DMS53 treated with DMSO at 0.1 percent for 48 hours (cell line): ENCODE measurements at regions not wholly inside any gene's neighbourhood (a gene's known extent, or its start where the extent isn't known, plus 50 kb on each side); places are given as distances from the start of the nearest gene placed in this dataset.

ENCODE experiments used
- DNase-seq: peaks from one replicate; lab custom pipeline; 2025; ENCODE audit not compliant: unreplicated experiment; lab: John Stamatoyannopoulos, UW

DNA sequence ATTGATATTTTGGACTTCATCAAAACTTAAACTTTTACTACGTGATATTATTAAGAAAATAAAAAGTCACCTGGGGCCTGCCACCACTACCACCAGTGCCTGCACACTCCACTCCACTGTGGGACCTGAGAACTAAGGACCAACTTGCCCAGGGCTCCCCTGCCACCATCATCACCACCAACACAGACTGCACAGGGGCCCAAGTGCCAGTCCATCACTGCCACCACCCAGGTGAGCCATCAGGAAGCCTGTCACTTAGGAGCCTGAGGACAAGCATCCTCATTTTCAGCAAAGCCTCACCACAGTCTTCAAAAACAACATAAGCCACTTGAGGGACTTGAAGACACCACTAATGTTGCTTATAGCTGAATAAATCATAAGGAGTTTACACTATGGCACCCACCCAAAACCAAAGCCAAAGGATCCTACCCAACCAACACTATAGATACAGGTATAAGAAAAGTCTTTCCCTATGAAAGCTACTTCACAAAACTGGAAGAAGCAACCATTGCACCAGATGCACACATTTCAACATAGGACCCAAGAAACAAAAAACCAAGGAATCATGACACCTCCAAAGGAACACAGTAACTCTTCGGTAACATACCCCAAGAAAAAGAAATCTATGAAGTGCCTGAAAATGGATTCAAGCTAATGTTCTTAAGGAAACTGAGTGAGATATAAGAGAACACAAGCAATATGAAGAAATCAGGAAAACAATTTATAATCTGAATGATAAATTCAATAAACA, 73.6 kb upstream of the GNAZ start:
- no peak for DNase-seq

DNA sequence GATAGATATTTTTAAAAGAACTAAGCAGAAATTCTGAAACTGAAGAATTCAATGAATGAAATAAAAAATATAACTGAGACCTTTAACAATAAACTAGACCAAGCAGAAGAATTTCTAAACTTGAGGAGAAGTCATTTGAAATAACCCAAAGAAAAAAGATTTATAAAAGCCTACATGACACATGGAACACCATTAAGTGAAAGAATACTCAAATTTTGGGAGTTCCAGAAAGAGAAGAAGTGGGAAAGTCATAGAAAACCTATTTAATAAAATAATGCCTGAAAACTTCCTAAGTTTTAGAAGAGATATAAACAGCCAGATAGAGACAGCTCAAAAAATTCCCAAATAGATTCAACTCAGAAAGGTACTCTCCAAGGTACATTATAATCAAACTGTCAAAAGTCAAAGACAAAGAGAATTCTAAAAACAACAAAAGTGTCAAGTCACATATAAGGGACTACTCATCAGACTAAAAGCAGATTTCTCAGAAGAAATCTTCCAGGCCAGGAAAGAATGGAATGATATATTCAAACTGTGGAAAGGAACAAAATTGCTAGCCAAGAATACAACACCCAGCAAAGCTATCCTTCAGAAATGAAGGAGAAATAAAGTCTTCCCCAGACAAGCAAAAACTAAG, 72.9 kb upstream of the GNAZ start:
- no peak for DNase-seq

DNA sequence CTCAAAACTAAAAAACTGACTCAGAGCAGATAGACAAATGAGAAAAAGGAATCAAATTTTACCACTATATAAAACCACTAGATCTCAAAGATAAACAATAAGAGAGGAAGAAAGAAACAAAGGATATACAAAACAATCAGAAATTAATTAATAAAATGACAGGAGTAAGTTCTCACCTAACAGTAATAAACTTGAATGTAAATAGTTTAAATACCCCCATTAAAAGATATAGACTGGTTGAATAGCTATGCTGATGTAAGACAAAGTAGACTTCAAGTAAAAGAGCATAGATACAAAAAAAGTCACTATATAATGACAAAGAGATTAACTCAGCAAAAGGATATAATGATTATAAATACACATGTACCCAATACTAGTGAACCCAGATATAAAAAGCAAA, 72.3 kb upstream of the GNAZ start:
- no peak for DNase-seq

DNA sequence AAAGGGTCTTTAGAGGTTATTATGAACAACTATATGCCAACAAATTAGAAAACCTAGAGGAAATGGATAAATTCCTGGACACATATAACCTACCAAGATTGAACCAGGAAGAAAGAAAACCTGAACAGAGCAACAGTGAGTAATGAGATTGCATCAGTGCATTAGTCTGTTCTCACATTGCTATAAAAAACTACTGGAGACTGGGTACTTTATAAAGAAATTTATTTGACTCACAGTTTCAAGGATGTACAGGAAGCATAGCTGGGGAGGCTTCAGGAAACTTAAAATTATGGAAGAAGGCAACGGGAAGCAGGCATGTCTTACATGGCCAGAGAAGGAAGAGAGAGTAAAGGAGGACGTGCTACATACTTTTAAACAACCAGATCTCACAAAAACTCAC, 70.8 kb upstream of the GNAZ start:
- no peak for DNase-seq

DNA sequence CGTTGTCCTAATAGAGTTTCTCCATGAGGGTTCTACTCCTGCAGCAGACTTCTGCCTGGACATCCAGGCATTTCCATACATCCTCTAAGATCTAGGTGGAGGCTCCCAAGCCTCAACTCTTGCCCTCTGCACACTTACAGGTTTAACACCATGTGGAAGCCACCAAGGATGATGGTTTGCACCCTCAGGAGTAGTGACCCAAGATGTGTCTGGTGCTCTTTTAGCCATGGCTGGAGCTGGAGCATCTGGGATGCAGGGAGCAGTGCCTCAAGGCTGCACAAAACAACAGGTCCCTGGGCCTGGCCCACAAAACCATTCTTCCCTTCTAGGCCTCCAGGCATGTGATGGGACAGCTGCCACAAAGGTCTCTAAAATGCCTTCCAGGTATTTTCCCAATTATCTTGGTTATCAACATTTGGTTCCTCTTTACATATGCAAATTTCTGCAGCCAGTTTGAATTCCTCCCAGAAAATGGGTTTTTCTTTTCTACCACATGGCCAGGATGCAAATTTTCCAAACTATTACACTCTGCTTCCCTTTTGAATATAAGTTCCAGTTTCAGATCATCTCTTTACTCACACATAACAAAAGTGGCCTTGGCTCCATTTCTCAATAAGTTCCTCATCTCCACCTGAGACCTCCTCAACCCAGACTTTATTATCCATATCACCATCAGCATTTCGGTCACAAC, 69.5 kb upstream of the GNAZ start:
- DNase-seq, result no peak

DNA sequence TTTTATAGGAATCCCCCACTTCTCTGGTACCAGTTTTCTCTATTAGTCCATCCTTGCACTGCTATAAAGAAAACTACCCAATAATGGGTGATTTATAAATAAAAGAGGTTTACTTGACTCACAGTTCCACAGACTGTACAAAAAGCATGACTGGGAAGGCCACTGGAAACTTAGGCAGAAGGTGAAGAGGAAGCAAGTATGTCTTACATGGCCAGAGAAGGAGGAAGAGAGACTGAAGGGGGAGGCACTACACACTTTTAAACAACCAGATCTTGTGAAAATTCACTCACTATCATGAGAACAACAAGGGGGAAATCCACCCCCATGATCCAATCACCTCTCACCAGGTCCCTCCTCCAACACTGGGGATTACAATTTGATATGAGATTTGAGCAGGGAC, 68.9 kb upstream of the GNAZ start:
- no peak for DNase-seq

DNA sequence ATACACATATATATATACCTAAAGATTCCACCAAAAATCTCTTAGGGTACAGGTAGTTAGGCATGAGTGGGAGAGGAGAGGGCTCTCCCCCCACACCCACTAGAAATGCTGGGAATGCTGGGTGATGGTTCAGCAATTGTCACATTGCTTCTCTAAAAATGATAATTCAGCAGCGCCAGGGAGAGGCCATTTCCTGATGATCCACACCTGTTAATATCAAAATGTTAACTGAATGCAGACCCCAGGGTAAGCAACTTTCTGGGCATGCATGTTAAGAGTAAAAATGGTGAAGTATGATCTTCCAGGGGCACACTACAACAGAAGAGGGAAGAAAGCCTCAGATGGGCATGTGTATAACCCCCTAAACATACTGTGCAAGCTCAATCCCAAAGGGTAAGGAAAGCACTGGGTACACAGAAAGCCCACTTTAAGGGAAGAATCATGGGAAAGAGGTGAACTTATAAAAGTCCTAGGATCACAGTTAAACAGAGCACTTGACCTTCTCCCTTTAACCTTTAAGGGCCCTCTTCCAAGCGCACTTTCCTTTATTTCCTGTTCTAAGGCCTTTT, 67.6 kb upstream of the GNAZ start:
- no peak for DNase-seq

DNA sequence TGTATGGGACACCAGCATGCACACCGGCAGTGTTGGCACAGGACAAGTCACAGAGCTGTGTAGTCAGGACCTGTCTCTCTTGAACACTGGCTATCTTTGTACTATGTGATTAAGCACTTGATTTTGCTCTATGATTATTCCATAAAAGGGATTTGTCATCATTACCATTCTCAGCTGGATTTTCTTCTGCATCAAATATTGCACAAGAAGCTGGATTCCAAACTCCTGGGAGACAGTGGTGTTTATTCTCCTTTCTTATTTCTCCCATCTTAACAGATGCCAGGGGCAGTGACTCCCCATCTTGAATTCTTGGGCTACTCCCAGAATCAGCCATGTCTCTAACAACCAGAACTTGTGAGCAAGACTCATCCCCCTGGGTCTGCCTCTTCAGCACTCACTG, 62.5 kb upstream of the GNAZ start:
- no peak for DNase-seq

DNA sequence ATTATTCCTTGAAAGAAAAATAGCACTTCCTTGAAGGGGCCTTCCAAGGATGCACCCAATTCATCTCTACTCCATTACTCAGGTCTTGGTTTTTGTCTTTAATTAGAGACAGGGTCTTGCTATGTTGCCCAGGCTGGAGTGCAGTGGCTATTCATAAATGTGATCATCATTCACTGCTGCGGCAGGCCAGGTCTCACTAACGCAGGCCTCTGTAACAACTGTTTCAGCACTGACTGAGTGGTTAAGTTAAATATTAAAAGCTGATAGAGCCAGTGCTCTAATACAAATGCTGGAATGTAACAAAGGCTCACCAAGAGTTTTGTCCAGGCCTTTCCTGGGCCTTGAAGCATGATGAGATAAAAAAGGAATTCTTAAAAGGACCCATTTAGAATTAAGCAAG, 61.4 kb upstream of the GNAZ start:
- no peak for DNase-seq
